Subcutaneous abdominal adipose tissue (tissue), 5 donors: ENCODE measurements at regions not wholly inside any gene's neighbourhood (a gene's known extent, or its start where the extent isn't known, plus 50 kb on each side); places are given as distances from the start of the nearest gene placed in this dataset.
A peak's percentile ranks its signal among the peaks of the same experiment; 100 is the strongest.
"Not testable (repeated sequence)": the region's sequence is repeated elsewhere in the genome, so short reads cannot be mapped to it uniquely, and the experiment has no call there.

ENCODE experiments used
- H3K27ac ChIP-seq: one replicate; pipeline ENCODE4 v1.7.0; 2013; ENCODE audit warnings: low read depth, mild to moderate bottlenecking, inconsistent platforms, low read length, moderate library complexity
- H3K27me3 ChIP-seq, 5 donors: one replicate each; pipeline ENCODE4 v1.7.0; 2013; ENCODE audit warnings: low read length in 5 of 5, inconsistent platforms in 1 of 5; ENCODE audit not compliant: control insufficient read depth in 5 of 5, insufficient read depth in 4 of 5
- H3K36me3 ChIP-seq, 5 donors: one replicate each; pipeline ENCODE4 v1.7.0; 2013; ENCODE audit warnings: low read length in 5 of 5; ENCODE audit not compliant: control insufficient read depth in 5 of 5, insufficient read depth in 5 of 5
- H3K4me1 ChIP-seq, 5 donors: one replicate each; pipeline ENCODE4 v1.7.0; 2013; ENCODE audit warnings: low read length in 5 of 5, mild to moderate bottlenecking in 3 of 5, moderate library complexity in 1 of 5; ENCODE audit not compliant: control insufficient read depth in 5 of 5, insufficient read depth in 5 of 5
- H3K4me3 ChIP-seq, 5 donors: one replicate each; pipeline ENCODE4 v1.7.0; 2013; ENCODE audit warnings: low read length in 5 of 5, low read depth in 1 of 5
- H3K9ac ChIP-seq, 5 donors: one replicate each; pipeline ENCODE4 v1.7.0; 2013; ENCODE audit warnings: low read length in 5 of 5, mild to moderate bottlenecking in 4 of 5, moderate library complexity in 3 of 5
- H3K9me3 ChIP-seq, 5 donors: one replicate each; pipeline ENCODE4 v1.7.0; 2013; ENCODE audit warnings: low read length in 5 of 5; ENCODE audit not compliant: control insufficient read depth in 5 of 5
- donor health status: healthy.
- donor health status: healthy.
- donor health status: healthy.
- donor health status: healthy.
- donor health status: healthy.

GRCh38 chr15:20680257-20680815, 138.7 kb upstream of the GOLGA6L6 start:
- H3K27ac ChIP-seq, H3K9me3 ChIP-seq, H3K4me3 ChIP-seq, H3K9ac ChIP-seq, H3K36me3 ChIP-seq, H3K4me1 ChIP-seq, H3K27me3 ChIP-seq: not testable (repeated sequence)

- H3K27ac ChIP-seq, result no peak overlapping the region
- no peaks in the 10 kb centered on the region for H3K9me3 ChIP-seq
- no peaks in the 10 kb centered on the region for H3K4me1 ChIP-seq
- no peak overlapping the region for H3K9ac ChIP-seq
- no peaks in the 10 kb centered on the region for H3K27me3 ChIP-seq
- no peaks in the 10 kb centered on the region for H3K36me3 ChIP-seq
- H3K4me3 ChIP-seq, result no peak overlapping the region
Observed at GRCh38 chr15:20672470-20672869, 130.9 kb upstream of the GOLGA6L6 start.

- Histone ChIP-seq H3K9me3 (no peaks in the 10 kb centered on the region), H3K27me3 (no peaks in the 10 kb centered on the region), H3K4me3 (no peak overlapping the region), H3K4me1 (no peaks in the 10 kb centered on the region), H3K36me3 (no peaks in the 10 kb centered on the region), H3K27ac (no peak overlapping the region), H3K9ac (peak overlapping the region in 1 of 5 donors; percentile 14)
Observed at GRCh38 chr15:20671675-20672074, 130.1 kb upstream of the GOLGA6L6 start.

DNA sequence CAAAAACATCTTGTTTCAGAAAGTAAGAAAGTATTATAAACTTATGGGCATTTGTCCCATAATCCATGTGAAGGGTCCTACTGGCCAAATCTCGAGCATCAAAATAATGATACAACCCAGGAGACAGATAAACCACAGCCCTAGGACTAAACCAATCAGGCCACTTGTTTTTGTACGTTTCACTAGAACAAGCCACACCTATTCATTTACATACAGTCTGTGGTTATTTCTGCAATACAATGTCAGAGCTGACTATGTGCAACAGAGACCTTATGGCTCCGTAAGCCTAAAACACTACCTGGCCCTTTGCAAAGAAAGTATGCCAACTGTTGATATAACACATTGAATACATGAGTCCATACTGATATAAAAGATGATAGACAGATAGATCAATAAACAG, 124.8 kb upstream of the GOLGA6L6 start:
- not testable (repeated sequence) for H3K27me3 ChIP-seq, H3K27ac ChIP-seq, H3K9ac ChIP-seq, H3K4me3 ChIP-seq, H3K36me3 ChIP-seq, H3K9me3 ChIP-seq, H3K4me1 ChIP-seq

GRCh38 chr15:20665653-20666052, 124.1 kb upstream of the GOLGA6L6 start:
- Histone ChIP-seq H3K9me3 (no peaks in the 10 kb centered on the region), H3K36me3 (no peaks in the 10 kb centered on the region), H3K27ac (no peak overlapping the region), H3K4me1 (no peaks in the 10 kb centered on the region), H3K27me3 (no peaks in the 10 kb centered on the region), H3K9ac (no peak overlapping the region), H3K4me3 (no peak overlapping the region)

DNA sequence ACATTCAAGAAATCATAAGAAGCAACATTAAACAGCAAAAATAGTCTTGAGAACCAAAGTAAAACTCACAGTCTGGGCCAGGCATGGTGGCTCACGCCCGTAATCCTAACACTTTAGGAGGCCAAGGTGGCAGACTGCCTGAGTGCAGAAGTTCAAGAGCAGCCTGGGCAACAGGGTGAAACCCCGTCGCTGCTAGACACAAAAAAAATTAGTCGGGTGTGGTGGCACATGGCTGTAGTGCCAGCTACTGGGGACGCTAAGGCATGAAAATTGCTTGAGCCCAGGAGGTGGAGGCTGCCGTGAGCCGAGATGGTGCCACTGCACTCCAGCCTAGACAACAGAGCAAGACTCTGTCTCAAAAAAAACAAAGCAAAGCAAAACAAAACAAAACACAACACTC, 117.7 kb upstream of the GOLGA6L6 start:
- Histone ChIP-seq H3K4me3 (no peak overlapping the region), H3K9ac (no peak overlapping the region), H3K4me1 (no peaks in the 10 kb centered on the region), H3K27me3 (no peaks in the 10 kb centered on the region), H3K36me3 (no peaks in the 10 kb centered on the region), H3K27ac (no peak overlapping the region), H3K9me3 (no peaks in the 10 kb centered on the region)

- Histone ChIP-seq H3K4me3 (no peak overlapping the region), H3K9ac (no peak overlapping the region), H3K36me3 (no peaks in the 10 kb centered on the region), H3K27ac (no peak overlapping the region), H3K27me3 (no peaks in the 10 kb centered on the region), H3K4me1 (no peaks in the 10 kb centered on the region), H3K9me3 (no peaks in the 10 kb centered on the region)
Observed at GRCh38 chr15:20658024-20658423, 116.4 kb upstream of the GOLGA6L6 start.

DNA sequence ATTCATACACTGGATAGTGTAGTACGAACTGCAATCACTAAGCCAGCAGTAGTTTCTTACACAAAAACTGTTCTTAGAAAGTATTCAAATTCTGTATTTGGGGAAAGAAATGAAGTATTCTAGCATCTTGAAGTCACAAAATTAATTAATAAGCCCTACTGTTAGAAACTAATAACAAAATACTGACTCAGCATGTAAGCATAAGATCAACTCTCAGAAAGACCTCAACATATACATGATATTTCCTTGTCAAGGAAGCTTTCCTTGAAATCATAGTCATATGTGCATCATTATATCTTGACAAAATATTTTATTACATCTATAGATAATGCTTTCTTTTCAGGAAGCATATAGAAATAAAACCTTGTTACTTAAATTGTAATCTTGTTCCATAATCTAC, 115.5 kb upstream of the GOLGA6L6 start:
- Histone ChIP-seq H3K4me3 (no peak overlapping the region), H3K36me3 (no peaks in the 10 kb centered on the region), H3K27me3 (no peaks in the 10 kb centered on the region), H3K4me1 (no peaks in the 10 kb centered on the region), H3K27ac (no peak overlapping the region), H3K9ac (no peak overlapping the region), H3K9me3 (no peaks in the 10 kb centered on the region)

DNA sequence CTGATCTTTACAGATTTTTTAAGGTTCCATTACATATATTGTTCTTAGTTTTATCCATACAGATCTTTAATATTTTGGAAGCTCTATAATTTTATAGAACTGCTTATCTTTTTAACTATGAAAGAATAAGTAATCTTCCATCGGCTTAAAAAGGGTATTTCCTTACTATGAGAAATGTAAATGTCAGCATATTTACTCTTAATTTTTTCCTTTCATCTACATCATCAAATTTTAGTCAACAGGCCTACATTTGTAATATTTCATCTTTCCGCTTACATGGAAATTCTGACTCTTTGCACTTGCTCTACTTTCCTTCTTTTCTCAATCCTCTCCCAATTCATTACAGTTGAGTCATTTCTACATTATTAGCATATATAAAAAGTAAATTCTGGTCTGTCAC, 111.3 kb upstream of the GOLGA6L6 start:
- no peaks in the 10 kb centered on the region for H3K27me3 ChIP-seq
- no peak overlapping the region for H3K9ac ChIP-seq
- H3K36me3 ChIP-seq, result no peaks in the 10 kb centered on the region
- H3K4me1 ChIP-seq, result no peaks in the 10 kb centered on the region
- no peaks in the 10 kb centered on the region for H3K9me3 ChIP-seq
- no peak overlapping the region for H3K4me3 ChIP-seq
- no peak overlapping the region for H3K27ac ChIP-seq

- H3K27me3 ChIP-seq, H3K27ac ChIP-seq, H3K4me1 ChIP-seq, H3K4me3 ChIP-seq, H3K9ac ChIP-seq, H3K36me3 ChIP-seq, H3K9me3 ChIP-seq: not testable (repeated sequence)
Observed at GRCh38 chr15:20648402-20648975, 106.9 kb upstream of the GOLGA6L6 start.
